ENCODE measurements at regions not wholly inside any gene's neighbourhood (a gene's known extent, or its start where the extent isn't known, plus 50 kb on each side); places are given as distances from the start of the nearest gene placed in this dataset.

GRCh38 chr5:159861086-159861485 is 55.2 kb upstream of the ADRA1B start:
- TF ChIP-seq CTCF (IDR thresholded peaks at IDR 0.05) = no peak
- TF ChIP-seq POLR2A (IDR thresholded peaks at IDR 0.05) = no peak
